H1 (cell line): ENCODE measurements at regions not wholly inside any gene's neighbourhood (a gene's known extent, or its start where the extent isn't known, plus 50 kb on each side); places are given as distances from the start of the nearest gene placed in this dataset.

ENCODE experiments used
- CTCF ChIA-PET: fragments of 300-600 bp; sonication (Branson Sonifier 250); formaldehyde crosslinking; loops from one replicate; lab custom pipeline; 2021; ENCODE audit not compliant: partially characterized antibody; lab: Charles Lee
- POLR2A ChIA-PET: fragments of 300-600 bp; sonication (Branson Sonifier 250); formaldehyde crosslinking; loops from one replicate; lab custom pipeline; 2021; ENCODE audit warnings: inconsistent platforms; ENCODE audit not compliant: partially characterized antibody; lab: Charles Lee
- DNase-seq, 2 experiments: peaks; one replicate each; pipeline versions ENCODE4 v3.0.0 to v3.0.0-alpha.2; 2010 to 2022; ENCODE audit warnings: low spot score in 2 of 2, low read depth in 1 of 2, mixed read lengths in 1 of 2
- FAIRE-seq: peaks from 2 replicates; lab custom pipeline; 2011; peaks lifted over from hg19 to GRCh38; lab: Jason Lieb, UNC
- H2AFZ ChIP-seq: 2 replicates; pipeline ENCODE4 v1.8.1; 2012; ENCODE audit warnings: low read length, inconsistent platforms
- H2AK5ac ChIP-seq: 2 replicates; pipeline ENCODE4 v1.6.1; 2013; ENCODE audit warnings: low read depth, low read length
- H2BK120ac ChIP-seq: replicated peaks from 2 replicates; pipeline ENCODE3; 2013; ENCODE audit warnings: low read depth, low read length, inconsistent platforms
- H2BK12ac ChIP-seq: 2 replicates; pipeline ENCODE4 v1.6.1; 2013; ENCODE audit warnings: low read depth, low read length
- H2BK15ac ChIP-seq: 2 replicates; pipeline ENCODE4 v1.6.1; 2013; ENCODE audit warnings: low read length
- H2BK20ac ChIP-seq: 2 replicates; pipeline ENCODE4 v1.6.1; 2013; ENCODE audit warnings: low read length
- H2BK5ac ChIP-seq: 2 replicates; pipeline ENCODE4 v1.6.1; 2013; ENCODE audit warnings: low read depth, low read length
- H3K14ac ChIP-seq: 2 replicates; pipeline ENCODE4 v1.6.1; 2013; ENCODE audit warnings: inconsistent platforms; ENCODE audit not compliant: insufficient read length
- H3K18ac ChIP-seq: 2 replicates; pipeline ENCODE4 v1.6.1; 2013; ENCODE audit warnings: low read length; ENCODE audit errors: extremely low read depth
- H3K23ac ChIP-seq: 2 replicates; pipeline ENCODE4 v1.6.1; 2013; ENCODE audit warnings: inconsistent platforms; ENCODE audit not compliant: insufficient read length
- H3K23me2 ChIP-seq: 2 replicates; pipeline ENCODE4 v1.6.1; 2013; ENCODE audit warnings: low read depth, low read length
- H3K27ac ChIP-seq: 2 replicates; pipeline ENCODE4 v1.6.1; 2011; ENCODE audit warnings: low read depth, low read length, inconsistent platforms
- H3K27me3 ChIP-seq, 4 experiments: replicated peaks in 1 of 4; 1 replicate in 1 of 4; 2 replicates in 3 of 4; pipeline versions ENCODE4 v1.6.1 to v1.8.1; 2011 to 2013; ENCODE audit warnings: low read length in 3 of 4, mild to moderate bottlenecking in 3 of 4, inconsistent platforms in 2 of 4, mixed read lengths in 2 of 4, moderate library complexity in 1 of 4; ENCODE audit not compliant: control insufficient read depth in 3 of 4, insufficient read depth in 3 of 4; ENCODE audit errors: extremely low read depth in 1 of 4
- H3K36me3 ChIP-seq, 4 experiments: 2 replicates each; pipeline versions ENCODE4 v1.6.1 to v1.8.1; 2011 to 2013; ENCODE audit warnings: mild to moderate bottlenecking in 4 of 4, low read length in 3 of 4, moderate library complexity in 2 of 4, control low read depth in 1 of 4, inconsistent platforms in 1 of 4; ENCODE audit not compliant: insufficient read depth in 4 of 4, control insufficient read depth in 2 of 4
- H3K4ac ChIP-seq: replicated peaks from 2 replicates; pipeline ENCODE3; 2013; ENCODE audit warnings: low read length, low read depth, mixed read lengths, inconsistent platforms; ENCODE audit not compliant: insufficient read length
- H3K4me1 ChIP-seq, 4 experiments: replicated peaks in 1 of 4; 1 replicate in 1 of 4; 2 replicates in 3 of 4; pipeline versions ENCODE4 v1.6.1 to v1.8.1; 2011 to 2013; ENCODE audit warnings: low read length in 3 of 4, inconsistent platforms in 2 of 4, mixed read lengths in 1 of 4; ENCODE audit not compliant: insufficient read depth in 4 of 4, control insufficient read depth in 3 of 4
- H3K4me2 ChIP-seq, 2 experiments: 2 replicates each; pipeline versions ENCODE4 v1.6.1 to v1.8.1; 2011 to 2013; ENCODE audit warnings: low read depth in 2 of 2, low read length in 2 of 2, control low read depth in 1 of 2, inconsistent platforms in 1 of 2, mild to moderate bottlenecking in 1 of 2; ENCODE audit not compliant: insufficient read depth in 1 of 2
- H3K4me3 ChIP-seq, 4 experiments: fragments of 200-600, 300-600 bp in 1 of 4; sonication (generic), shearing (Covaris generic), sonication (Bioruptor Twin) in 1 of 4; 2 replicates each; pipeline versions ENCODE4 v1.5.1 to v1.8.1; 2011 to 2016; ENCODE audit warnings: low read length in 4 of 4, low read depth in 3 of 4, control low read depth in 2 of 4, inconsistent platforms in 2 of 4, mild to moderate bottlenecking in 2 of 4, mixed read lengths in 1 of 4, moderate library complexity in 1 of 4; ENCODE audit not compliant: insufficient read depth in 2 of 4; ENCODE audit errors: extremely low read depth in 1 of 4
- H3K56ac ChIP-seq: replicated peaks from 2 replicates; pipeline ENCODE3; 2013; ENCODE audit warnings: low read depth, mild to moderate bottlenecking, mixed read lengths, low read length, inconsistent platforms; ENCODE audit not compliant: insufficient read length
- H3K79me1 ChIP-seq: 2 replicates; pipeline ENCODE4 v1.6.1; 2013; ENCODE audit warnings: low read depth, low read length, control low read depth
- H3K79me2 ChIP-seq, 2 experiments: 2 replicates each; pipeline versions ENCODE4 v1.6.1 to v1.8.1; 2012 to 2013; ENCODE audit warnings: low read length in 2 of 2, mild to moderate bottlenecking in 2 of 2, inconsistent platforms in 1 of 2; ENCODE audit not compliant: insufficient read depth in 2 of 2, control insufficient read depth in 1 of 2
- H3K9ac ChIP-seq, 4 experiments: replicated peaks in 1 of 4; 1 replicate in 1 of 4; 2 replicates in 3 of 4; pipeline versions ENCODE4 v1.6.1 to v1.8.1; 2011 to 2013; ENCODE audit warnings: low read depth in 3 of 4, low read length in 3 of 4, control low read depth in 2 of 4, mild to moderate bottlenecking in 2 of 4, moderate library complexity in 2 of 4, inconsistent platforms in 1 of 4; ENCODE audit errors: extremely low read depth in 1 of 4
- H3K9me3 ChIP-seq, 2 experiments: 2 replicates each; pipeline versions ENCODE4 v1.6.1 to v1.8.1; 2012 to 2013; ENCODE audit warnings: mild to moderate bottlenecking in 2 of 2, moderate library complexity in 2 of 2, control low read depth in 1 of 2, inconsistent platforms in 1 of 2, low read depth in 1 of 2, low read length in 1 of 2, mixed read lengths in 1 of 2; ENCODE audit not compliant: insufficient read depth in 2 of 2
- H4K20me1 ChIP-seq, 2 experiments: replicated peaks in 1 of 2; 2 replicates each; pipeline versions ENCODE3 to v1.8.1; 2011 to 2013; ENCODE audit warnings: inconsistent platforms in 2 of 2, low read length in 2 of 2, mild to moderate bottlenecking in 1 of 2; ENCODE audit not compliant: insufficient read depth in 2 of 2, control insufficient read depth in 1 of 2
- H4K5ac ChIP-seq: 2 replicates; pipeline ENCODE4 v1.6.1; 2013; ENCODE audit warnings: low read length, low read depth, mixed read lengths, inconsistent platforms; ENCODE audit not compliant: insufficient read length
- H4K8ac ChIP-seq: 2 replicates; pipeline ENCODE4 v1.8.0; 2013; ENCODE audit warnings: mild to moderate bottlenecking, moderate library complexity, low read length, inconsistent platforms; ENCODE audit not compliant: insufficient read depth; ENCODE audit errors: extremely low read depth
- H4K91ac ChIP-seq: replicated peaks from 2 replicates; pipeline ENCODE3; 2013; ENCODE audit warnings: low read length, mixed read lengths, inconsistent platforms; ENCODE audit not compliant: insufficient read length
- CHD1 ChIP-seq: IDR thresholded peaks from 2 replicates; pipeline ENCODE4 v1.6.1; 2012; ENCODE audit warnings: low read depth, low read length, improper control_type of control experiment
- EP300 ChIP-seq, 2 experiments: IDR thresholded peaks; 1 replicate in 1 of 2; 2 replicates in 1 of 2; pipeline ENCODE4 v1.6.1; 2011 to 2012; ENCODE audit warnings: low read depth in 2 of 2, low read length in 2 of 2, mild to moderate bottlenecking in 2 of 2, borderline replicate concordance in 1 of 2, inconsistent platforms in 1 of 2, moderate library complexity in 1 of 2
- JUN ChIP-seq: IDR thresholded peaks from 2 replicates; pipeline ENCODE4 v1.6.1; 2011; ENCODE audit warnings: low read depth, mild to moderate bottlenecking, improper control_type of control experiment, low read length
- JUND ChIP-seq: IDR thresholded peaks from 2 replicates; pipeline ENCODE4 v1.6.1; 2011; ENCODE audit warnings: mild to moderate bottlenecking, improper control_type of control experiment, low read length
- KDM5A ChIP-seq: fragments of 200-600 bp; IDR thresholded peaks from 2 replicates; pipeline ENCODE4 v1.7.1; 2012; ENCODE audit warnings: mild to moderate bottlenecking, low read length, inconsistent platforms, mixed read lengths
- SIN3A ChIP-seq, 2 experiments: IDR thresholded peaks in 1 of 2; conservative IDR thresholded peaks in 1 of 2; 2 replicates each; pipeline ENCODE4 v1.6.1; 2011 to 2012; ENCODE audit warnings: low read length in 2 of 2, improper control_type of control experiment in 1 of 2, low read depth in 1 of 2, mild to moderate bottlenecking in 1 of 2
- SP1 ChIP-seq: IDR thresholded peaks from 2 replicates; pipeline ENCODE4 v1.6.1; 2011; ENCODE audit warnings: low read depth, low read length
- SUZ12 ChIP-seq: fragments of 200-600 bp; sonication (generic); IDR thresholded peaks from 2 replicates; pipeline ENCODE4 v1.6.1; 2012; ENCODE audit warnings: mild to moderate bottlenecking, inconsistent platforms, low read length, moderate library complexity, mixed read lengths
- TAF1 ChIP-seq: IDR thresholded peaks from 2 replicates; pipeline ENCODE4 v1.6.1; 2011; ENCODE audit warnings: mild to moderate bottlenecking, low read depth, low read length
- YY1 ChIP-seq: IDR thresholded peaks from 2 replicates; pipeline ENCODE4 v1.6.1; 2011; ENCODE audit warnings: low read depth, mild to moderate bottlenecking, low read length
- ZNF274 ChIP-seq: IDR thresholded peaks from 2 replicates; pipeline ENCODE4 v1.7.0; 2012; ENCODE audit warnings: low read length, borderline replicate concordance; ENCODE audit errors: extremely low read depth
- WGBS, 2 experiments: shearing (Covaris generic) in 1 of 2; methylation state at CpG; one replicate each; pipeline versions ENCODE4 v1.1.6 to v1.1.7; 2013 to 2015; ENCODE audit warnings: low lambda C conversion rate in 2 of 2, mixed read lengths in 2 of 2, inconsistent platforms in 1 of 2, low coverage in 1 of 2, missing lambda C conversion rate in 1 of 2; ENCODE audit not compliant: insufficient replicate concordance in 2 of 2, insufficient coverage in 1 of 2, insufficient read length in 1 of 2; ENCODE audit errors: extremely low coverage in 1 of 2, missing lambda C conversion rate in 1 of 2; 5-methylcytosine and 5-hydroxymethylcytosine counted together
- TF ChIP-seq, protein P1 (sequence below): IDR thresholded peaks from 2 replicates; pipeline ENCODE4 v1.6.1; 2011; ENCODE audit warnings: low read depth, mild to moderate bottlenecking, low read length; ENCODE audit not compliant: insufficient read depth

DNA sequence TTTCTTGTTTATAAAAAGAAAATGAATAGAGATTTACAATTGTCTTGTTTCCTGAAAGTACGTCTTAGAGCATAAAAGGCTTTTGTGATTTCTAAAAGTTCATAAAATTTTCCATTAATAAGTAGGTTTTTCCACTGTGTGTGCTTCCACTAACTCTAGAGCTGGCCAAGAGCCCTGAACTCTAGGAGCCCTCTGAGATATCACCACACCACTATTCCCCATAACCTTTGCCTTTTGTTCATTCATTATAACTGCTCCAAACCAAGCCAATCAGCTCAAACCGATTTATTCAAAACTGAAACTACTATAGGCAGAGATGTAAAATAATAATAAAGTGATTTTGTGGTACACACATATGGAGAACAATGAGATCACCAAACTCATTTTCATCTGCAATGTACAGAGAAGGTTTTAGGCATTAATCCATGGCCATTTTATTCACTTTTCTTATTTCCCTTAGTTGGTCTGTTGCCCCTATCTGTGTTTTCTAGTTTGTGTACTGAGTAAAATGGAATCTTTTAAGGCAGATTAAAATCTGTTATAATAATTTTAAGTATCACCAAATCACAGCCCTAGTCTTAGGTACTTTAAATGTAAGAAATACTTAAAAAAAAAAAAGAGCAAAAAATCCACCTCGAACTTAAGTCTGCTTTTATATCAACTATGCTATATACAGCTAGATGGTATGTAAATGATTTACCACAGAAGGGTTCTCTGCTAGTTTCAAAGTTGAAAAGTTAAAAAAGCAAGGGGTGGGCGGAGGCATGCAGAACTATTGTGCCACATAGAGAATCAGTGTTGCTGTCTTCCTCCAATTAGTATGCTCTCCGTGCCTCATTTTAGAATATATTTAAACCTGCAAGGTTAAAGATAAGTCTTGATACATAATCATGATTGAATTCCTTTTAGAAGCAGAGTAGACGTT lies 311.3 kb downstream of the KLF12 start:
- Histone ChIP-seq H3K4me3 (no peak overlapping the region), H3K9me3 (no peaks in the 10 kb centered on the region), H3K79me1 (no peaks in the 10 kb centered on the region), H2BK120ac (no peak overlapping the region), H3K18ac (no peak overlapping the region), H3K36me3 (no peaks in the 10 kb centered on the region), H3K4me1 (no peaks in the 10 kb centered on the region; a peak in 1 of 7 replicates), H2BK15ac (no peak overlapping the region), H3K9ac (no peak overlapping the region), H3K27ac (no peak overlapping the region), H3K14ac (no peak overlapping the region), H4K91ac (no peak overlapping the region), H3K23ac (no peak overlapping the region), H3K4ac (no peak overlapping the region), H2BK12ac (no peak overlapping the region), H2AFZ (no peak overlapping the region), H3K4me2 (no peak overlapping the region), H4K20me1 (no peaks in the 10 kb centered on the region), H2BK5ac (no peak overlapping the region), H3K27me3 (no peaks in the 10 kb centered on the region), H4K5ac (no peak overlapping the region), H4K8ac (no peak overlapping the region), H2AK5ac (no peak overlapping the region), H3K79me2 (no peaks in the 10 kb centered on the region), H3K23me2 (no peaks in the 10 kb centered on the region), H2BK20ac (no peak overlapping the region), H3K56ac (no peak overlapping the region)
- CTCF ChIA-PET, result interaction anchor here (0.9 kb wide), 1 partner anchor 13 kb away, joined by 4 read pairs; no protein-coding TSS in a partner anchor
- WGBS, 2 experiments, result 90% methylated on average over 6 of the region's 6 CpGs; no CpG with 5 or more reads in 1 of the 2 experiments
- POLR2A ChIA-PET, result no interaction called here
- DNase-seq, result no peak
- FAIRE-seq, result no peak
- TF ChIP-seq ZNF274, result no peak
- TF ChIP-seq SP1, result no peak
- TF ChIP-seq KDM5A, result no peak
- TF ChIP-seq SIN3A (conservative IDR thresholded peaks at IDR 0.05 in 1 of 2, IDR thresholded peaks at IDR 0.05 in 1 of 2; ENCODE audit: low read depth in 1 of 2, low read length in 2 of 2), result no peak
- TF ChIP-seq JUND, result no peak
- no peak for TF ChIP-seq YY1
- no peak for TF ChIP-seq JUN
- no peak for TF ChIP-seq EP300 (IDR thresholded peaks at IDR 0.05; ENCODE audit: borderline replicate concordance in 1 of 2, low read depth in 2 of 2, low read length in 2 of 2)
- TF ChIP-seq SUZ12, result no peak
- no peak for TF ChIP-seq TAF1
- TF ChIP-seq CHD1, result no peak
- TF ChIP-seq, protein P1, sequence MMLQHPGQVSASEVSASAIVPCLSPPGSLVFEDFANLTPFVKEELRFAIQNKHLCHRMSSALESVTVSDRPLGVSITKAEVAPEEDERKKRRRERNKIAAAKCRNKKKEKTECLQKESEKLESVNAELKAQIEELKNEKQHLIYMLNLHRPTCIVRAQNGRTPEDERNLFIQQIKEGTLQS, result no peak
